Smooth muscle cell (in vitro differentiated cells): ENCODE measurements at regions not wholly inside any gene's neighbourhood (a gene's known extent, or its start where the extent isn't known, plus 50 kb on each side); places are given as distances from the start of the nearest gene placed in this dataset.

Experiments
- DNase-seq: peaks from one replicate; lab custom pipeline; 2025; ENCODE audit not compliant: unreplicated experiment; lab: John Stamatoyannopoulos, UW
- H2AFZ ChIP-seq: fragments of 200-600 bp; sonication (generic); 2 replicates; pipeline ENCODE4 v1.6.0; 2016; ENCODE audit warnings: antibody characterized with exemption, low read depth, mild to moderate bottlenecking
- H3F3A ChIP-seq: fragments of 200-600 bp; sonication (generic); 2 replicates; pipeline ENCODE4 v1.6.0; 2017; ENCODE audit warnings: antibody characterized with exemption, low read depth
- H3K27ac ChIP-seq: fragments of 200-600 bp; sonication (generic); 2 replicates; pipeline ENCODE4 v1.5.1; 2016; ENCODE audit warnings: low read depth, mild to moderate bottlenecking
- H3K27me3 ChIP-seq: fragments of 200-600 bp; sonication (generic); 2 replicates; pipeline ENCODE4 v1.6.1; 2016; ENCODE audit warnings: low read depth, mild to moderate bottlenecking
- H3K36me3 ChIP-seq: fragments of 200-600 bp; sonication (generic); 2 replicates; pipeline ENCODE4 v1.5.1; 2016; ENCODE audit warnings: low read depth
- H3K4me1 ChIP-seq: fragments of 200-600 bp; sonication (generic); 2 replicates; pipeline ENCODE4 v1.5.1; 2016; ENCODE audit warnings: low read depth
- H3K4me2 ChIP-seq: fragments of 200-600 bp; sonication (generic); 2 replicates; pipeline ENCODE4 v1.6.0; 2016; ENCODE audit warnings: mild to moderate bottlenecking
- H3K4me3 ChIP-seq: fragments of 200-600 bp; sonication (generic); 2 replicates; pipeline ENCODE4 v1.5.1; 2016; ENCODE audit warnings: mild to moderate bottlenecking
- H3K79me2 ChIP-seq: fragments of 200-600 bp; sonication (generic); 2 replicates; pipeline ENCODE4 v1.6.0; 2016; ENCODE audit warnings: low read depth, mild to moderate bottlenecking
- H3K9ac ChIP-seq: fragments of 200-600 bp; sonication (generic); 2 replicates; pipeline ENCODE4 v1.6.0; 2016; ENCODE audit warnings: low read depth
- H3K9me3 ChIP-seq: fragments of 200-600 bp; sonication (generic); replicated peaks from 2 replicates; pipeline ENCODE4 v1.5.1; 2016; ENCODE audit warnings: low read depth
- H4K20me1 ChIP-seq: fragments of 200-600 bp; sonication (generic); 2 replicates; pipeline ENCODE4 v1.6.0; 2016; ENCODE audit warnings: low read depth
- CTCF ChIP-seq: fragments of 200-600 bp; sonication (generic); IDR thresholded peaks from 2 replicates; pipeline ENCODE4 v1.5.1; 2017; ENCODE audit warnings: borderline replicate concordance, mild to moderate bottlenecking, antibody characterized with exemption; ENCODE audit not compliant: insufficient read depth, poor library complexity, severe bottlenecking
- WGBS: methylation state at CpG from one replicate; pipeline ENCODE4 v1.1.7; 2016; ENCODE audit warnings: low lambda C conversion rate; 5-methylcytosine and 5-hydroxymethylcytosine counted together

GRCh38 chr21:38917043-38917774 is 111.5 kb downstream of the ETS2 start:
- Histone ChIP-seq H3K27me3 (no peaks in the 10 kb centered on the region), H3K27ac (no peak overlapping the region), H3K4me3 (no peak overlapping the region), H3K79me2 (no peaks in the 10 kb centered on the region), H3F3A (peaks cover 25% of the 10 kb centered on the region), H2AFZ (no peak overlapping the region), H3K9me3 (no peaks in the 10 kb centered on the region), H4K20me1 (no peaks in the 10 kb centered on the region), H3K9ac (no peak overlapping the region), H3K36me3 (no peaks in the 10 kb centered on the region), H3K4me2 (no peak overlapping the region), H3K4me1 (peaks cover 8% of the 10 kb centered on the region)
- WGBS, result 83% methylated on average over 12 of the region's 12 CpGs
- TF ChIP-seq CTCF, result no peak
- no peak for DNase-seq

- no peak for DNase-seq
- Histone ChIP-seq H3K27me3 (no peaks in the 10 kb centered on the region), H3K9ac (no peak overlapping the region), H3F3A (peaks cover 22% of the 10 kb centered on the region), H3K4me3 (no peak overlapping the region), H3K27ac (no peak overlapping the region), H3K9me3 (no peaks in the 10 kb centered on the region), H2AFZ (no peak overlapping the region), H4K20me1 (no peaks in the 10 kb centered on the region), H3K36me3 (no peaks in the 10 kb centered on the region), H3K4me2 (no peak overlapping the region), H3K79me2 (no peaks in the 10 kb centered on the region), H3K4me1 (peaks cover 8% of the 10 kb centered on the region)
- WGBS, result 97% methylated on average over 1 of the region's 1 CpG
- no peak for TF ChIP-seq CTCF
Observed at GRCh38 chr21:38916214-38916964, 110.7 kb downstream of the ETS2 start.

GRCh38 chr21:38915546-38915945 is 109.8 kb downstream of the ETS2 start:
- Histone ChIP-seq H3K27me3 (no peaks in the 10 kb centered on the region), H3K9ac (no peak overlapping the region), H3K79me2 (no peaks in the 10 kb centered on the region), H3K36me3 (no peaks in the 10 kb centered on the region), H2AFZ (no peak overlapping the region), H3F3A (peaks cover 22% of the 10 kb centered on the region), H3K4me1 (peaks cover 8% of the 10 kb centered on the region), H3K9me3 (no peaks in the 10 kb centered on the region), H3K4me3 (no peak overlapping the region), H4K20me1 (no peaks in the 10 kb centered on the region), H3K27ac (no peak overlapping the region), H3K4me2 (no peak overlapping the region)
- 90% methylated on average over 4 of the region's 4 CpGs for WGBS
- DNase-seq, result no peak
- TF ChIP-seq CTCF, result no peak
